Fibroblast of mammary gland (primary cell): ENCODE measurements at regions not wholly inside any gene's neighbourhood (a gene's known extent, or its start where the extent isn't known, plus 50 kb on each side); places are given as distances from the start of the nearest gene placed in this dataset.

Source experiments
- DNase-seq: peaks from one replicate; pipeline ENCODE4 v3.0.0-alpha.2; 2010; ENCODE audit warnings: low read depth
- H3K4me3 ChIP-seq: 2 replicates; pipeline ENCODE4 v1.5.1; 2011; ENCODE audit warnings: low read depth, mild to moderate bottlenecking, low read length, moderate library complexity; ENCODE audit not compliant: control insufficient read depth
- TF ChIP-seq, protein P1 (sequence below): conservative IDR thresholded peaks from 2 replicates; pipeline ENCODE4 v1.5.1; 2011; ENCODE audit warnings: low read depth, low read length, inconsistent platforms; ENCODE audit not compliant: control insufficient read depth, insufficient read depth

GRCh38 chr14:28407031-28407825 lies 359.4 kb upstream of the FOXG1 start:
- TF ChIP-seq, protein P1, sequence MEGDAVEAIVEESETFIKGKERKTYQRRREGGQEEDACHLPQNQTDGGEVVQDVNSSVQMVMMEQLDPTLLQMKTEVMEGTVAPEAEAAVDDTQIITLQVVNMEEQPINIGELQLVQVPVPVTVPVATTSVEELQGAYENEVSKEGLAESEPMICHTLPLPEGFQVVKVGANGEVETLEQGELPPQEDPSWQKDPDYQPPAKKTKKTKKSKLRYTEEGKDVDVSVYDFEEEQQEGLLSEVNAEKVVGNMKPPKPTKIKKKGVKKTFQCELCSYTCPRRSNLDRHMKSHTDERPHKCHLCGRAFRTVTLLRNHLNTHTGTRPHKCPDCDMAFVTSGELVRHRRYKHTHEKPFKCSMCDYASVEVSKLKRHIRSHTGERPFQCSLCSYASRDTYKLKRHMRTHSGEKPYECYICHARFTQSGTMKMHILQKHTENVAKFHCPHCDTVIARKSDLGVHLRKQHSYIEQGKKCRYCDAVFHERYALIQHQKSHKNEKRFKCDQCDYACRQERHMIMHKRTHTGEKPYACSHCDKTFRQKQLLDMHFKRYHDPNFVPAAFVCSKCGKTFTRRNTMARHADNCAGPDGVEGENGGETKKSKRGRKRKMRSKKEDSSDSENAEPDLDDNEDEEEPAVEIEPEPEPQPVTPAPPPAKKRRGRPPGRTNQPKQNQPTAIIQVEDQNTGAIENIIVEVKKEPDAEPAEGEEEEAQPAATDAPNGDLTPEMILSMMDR, result no peak
- no peak for DNase-seq
- H3K4me3 ChIP-seq, result no peak overlapping the region

GRCh38 chr14:28407996-28408395 lies 358.6 kb upstream of the FOXG1 start:
- no peak overlapping the region for H3K4me3 ChIP-seq
- DNase-seq, result no peak
- TF ChIP-seq, protein P1, result no peak

- TF ChIP-seq, protein P1, result no peak
- no peak overlapping the region for H3K4me3 ChIP-seq
- DNase-seq, result peak; percentile 38
Observed at GRCh38 chr14:28412077-28412476, 354.5 kb upstream of the FOXG1 start.

DNA sequence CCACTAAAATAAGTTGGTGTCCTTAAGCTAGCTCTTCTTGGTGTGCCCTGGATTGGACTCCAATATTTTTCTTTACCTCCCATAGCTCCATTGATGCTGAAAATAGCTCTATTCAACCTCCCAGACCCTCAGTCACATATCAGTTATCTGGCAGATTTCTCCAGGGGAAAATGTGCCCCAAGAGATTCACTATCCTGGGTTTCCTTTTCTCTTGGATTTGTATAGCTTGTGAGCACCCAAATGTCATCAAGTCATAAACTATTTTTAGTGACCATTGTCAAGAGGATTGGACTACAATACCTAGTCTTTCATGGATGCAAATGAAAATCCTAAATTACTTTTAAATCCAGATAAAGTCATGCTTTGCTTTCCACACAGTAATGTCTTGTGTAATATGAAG lies 339.6 kb upstream of the FOXG1 start:
- TF ChIP-seq, protein P1, result no peak
- H3K4me3 ChIP-seq, result no peak overlapping the region
- DNase-seq, result no peak

GRCh38 chr14:28436821-28437220 lies 329.8 kb upstream of the FOXG1 start:
- H3K4me3 ChIP-seq, result no peak overlapping the region
- TF ChIP-seq, protein P1, result no peak
- no peak for DNase-seq

- no peak overlapping the region for H3K4me3 ChIP-seq
- TF ChIP-seq, protein P1, result no peak
- DNase-seq, result peak; percentile 83
Observed at GRCh38 chr14:28461389-28461788, 305.2 kb upstream of the FOXG1 start.
